Astrocyte of the spinal cord (primary cell): ENCODE measurements at regions not wholly inside any gene's neighbourhood (a gene's known extent, or its start where the extent isn't known, plus 50 kb on each side); places are given as distances from the start of the nearest gene placed in this dataset.
"Not testable (repeated sequence)": the region's sequence is repeated elsewhere in the genome, so short reads cannot be mapped to it uniquely, and the experiment has no call there.

Experiments used
- DNase-seq: peaks from one replicate; pipeline ENCODE4 v3.0.0; 2011; ENCODE audit warnings: low read depth, low spot score
- H3K4me3 ChIP-seq: 2 replicates; pipeline ENCODE4 v1.5.1; 2011; ENCODE audit warnings: low read depth, mild to moderate bottlenecking, low read length, moderate library complexity
- in situ Hi-C: cut with HindIII; loops from 2 replicates; pipeline ENCODE4 v1.10.0; 2017; ENCODE audit warnings: low sequenced_read_pairs
- TF ChIP-seq, protein P1 (sequence below): IDR thresholded peaks from 2 replicates; pipeline ENCODE4 v1.5.1; 2012; ENCODE audit warnings: low read depth, mild to moderate bottlenecking, low read length, inconsistent platforms

DNA sequence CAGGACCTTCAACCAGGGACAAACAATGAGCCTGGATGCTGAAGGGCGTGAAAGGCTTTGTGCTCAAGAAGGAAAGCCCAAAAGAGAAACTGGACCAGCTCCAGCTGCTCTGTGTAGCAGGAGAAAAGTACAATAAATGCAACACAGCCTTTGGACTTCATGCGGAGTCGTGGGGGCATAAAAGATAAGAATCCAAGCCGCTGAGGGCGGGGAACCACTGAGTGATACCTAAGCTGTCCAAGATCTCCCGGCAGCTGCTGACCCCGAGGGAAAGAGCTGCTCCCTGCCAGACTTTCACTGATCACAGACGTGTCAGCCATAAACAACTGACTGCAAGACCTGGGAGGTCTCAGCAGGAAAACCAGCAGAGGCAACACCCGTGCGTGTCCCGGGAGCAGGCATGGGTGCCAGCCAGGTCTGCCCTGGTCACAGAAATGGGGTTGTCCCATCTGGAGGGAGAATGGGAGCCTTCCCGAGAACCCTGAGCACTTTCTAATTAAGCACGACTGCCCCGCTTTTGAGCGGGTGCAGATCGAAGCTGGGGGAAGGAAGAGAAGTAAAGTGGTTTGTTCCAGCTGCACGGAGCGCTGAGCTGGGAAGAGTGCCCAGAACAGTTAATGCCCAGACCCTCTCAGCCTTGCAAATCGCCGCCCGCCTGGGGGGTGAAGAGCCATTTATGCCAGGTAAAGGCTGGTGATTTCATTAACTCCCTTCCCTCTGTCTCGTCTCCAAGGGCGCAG lies 68.3 kb upstream of the TARDBP start:
- TF ChIP-seq, protein P1, sequence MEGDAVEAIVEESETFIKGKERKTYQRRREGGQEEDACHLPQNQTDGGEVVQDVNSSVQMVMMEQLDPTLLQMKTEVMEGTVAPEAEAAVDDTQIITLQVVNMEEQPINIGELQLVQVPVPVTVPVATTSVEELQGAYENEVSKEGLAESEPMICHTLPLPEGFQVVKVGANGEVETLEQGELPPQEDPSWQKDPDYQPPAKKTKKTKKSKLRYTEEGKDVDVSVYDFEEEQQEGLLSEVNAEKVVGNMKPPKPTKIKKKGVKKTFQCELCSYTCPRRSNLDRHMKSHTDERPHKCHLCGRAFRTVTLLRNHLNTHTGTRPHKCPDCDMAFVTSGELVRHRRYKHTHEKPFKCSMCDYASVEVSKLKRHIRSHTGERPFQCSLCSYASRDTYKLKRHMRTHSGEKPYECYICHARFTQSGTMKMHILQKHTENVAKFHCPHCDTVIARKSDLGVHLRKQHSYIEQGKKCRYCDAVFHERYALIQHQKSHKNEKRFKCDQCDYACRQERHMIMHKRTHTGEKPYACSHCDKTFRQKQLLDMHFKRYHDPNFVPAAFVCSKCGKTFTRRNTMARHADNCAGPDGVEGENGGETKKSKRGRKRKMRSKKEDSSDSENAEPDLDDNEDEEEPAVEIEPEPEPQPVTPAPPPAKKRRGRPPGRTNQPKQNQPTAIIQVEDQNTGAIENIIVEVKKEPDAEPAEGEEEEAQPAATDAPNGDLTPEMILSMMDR: no peak
- peak overlapping the region; percentile 17 for H3K4me3 ChIP-seq
- in situ Hi-C loops: no loop called here
- peak; percentile 39 for DNase-seq

DNA sequence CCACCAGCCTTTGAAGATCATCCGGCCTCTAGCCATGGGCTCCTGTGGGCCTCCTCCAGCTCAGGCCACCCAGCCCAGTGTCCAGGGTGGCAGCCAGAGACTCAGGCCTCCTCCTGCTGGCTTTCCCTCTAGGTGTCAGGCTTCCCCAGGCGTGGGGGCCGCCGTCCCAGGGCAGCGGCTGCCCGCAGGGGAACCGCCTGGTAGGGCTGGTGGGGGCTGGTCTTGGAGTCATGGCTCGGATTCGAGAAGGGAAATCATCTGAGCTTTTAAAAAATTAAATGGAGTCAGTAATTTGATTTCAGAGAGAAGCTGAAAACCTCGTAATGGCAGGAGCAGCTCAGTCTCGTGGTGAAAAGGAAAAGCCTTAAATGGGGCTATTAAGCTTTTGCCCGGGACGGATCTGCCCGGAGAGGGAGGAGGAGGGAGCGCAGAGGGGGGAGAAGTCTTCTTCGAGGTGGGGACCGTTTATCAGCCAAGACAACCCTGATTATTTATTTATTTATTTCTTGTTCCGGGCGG lies 66.4 kb upstream of the TARDBP start:
- TF ChIP-seq, protein P1: no peak
- in situ Hi-C loops: no loop called here
- no peak overlapping the region for H3K4me3 ChIP-seq
- no peak for DNase-seq

DNA sequence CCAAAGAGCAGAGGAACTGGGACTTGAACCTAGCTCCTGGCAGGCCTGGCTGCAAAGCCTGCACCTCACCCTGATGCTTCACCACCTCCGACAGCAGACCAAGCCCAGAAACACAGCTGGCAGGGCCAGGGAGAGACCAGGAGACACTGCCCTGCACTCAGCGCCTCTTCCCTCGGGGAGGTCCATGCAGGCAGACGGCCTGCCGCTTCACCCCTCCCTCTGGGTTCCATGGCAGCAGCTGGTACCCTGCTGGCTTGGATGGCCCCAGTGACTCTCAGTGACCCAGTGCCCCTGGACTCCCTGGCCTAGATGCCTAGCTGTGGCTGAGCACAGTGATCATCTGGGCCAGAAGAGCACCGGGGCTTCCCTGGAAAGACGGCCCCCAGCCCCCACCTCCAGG lies 65.3 kb upstream of the TARDBP start:
- no peak for DNase-seq
- TF ChIP-seq, protein P1: no peak
- no peak overlapping the region for H3K4me3 ChIP-seq
- in situ Hi-C loops: no loop called here

DNA sequence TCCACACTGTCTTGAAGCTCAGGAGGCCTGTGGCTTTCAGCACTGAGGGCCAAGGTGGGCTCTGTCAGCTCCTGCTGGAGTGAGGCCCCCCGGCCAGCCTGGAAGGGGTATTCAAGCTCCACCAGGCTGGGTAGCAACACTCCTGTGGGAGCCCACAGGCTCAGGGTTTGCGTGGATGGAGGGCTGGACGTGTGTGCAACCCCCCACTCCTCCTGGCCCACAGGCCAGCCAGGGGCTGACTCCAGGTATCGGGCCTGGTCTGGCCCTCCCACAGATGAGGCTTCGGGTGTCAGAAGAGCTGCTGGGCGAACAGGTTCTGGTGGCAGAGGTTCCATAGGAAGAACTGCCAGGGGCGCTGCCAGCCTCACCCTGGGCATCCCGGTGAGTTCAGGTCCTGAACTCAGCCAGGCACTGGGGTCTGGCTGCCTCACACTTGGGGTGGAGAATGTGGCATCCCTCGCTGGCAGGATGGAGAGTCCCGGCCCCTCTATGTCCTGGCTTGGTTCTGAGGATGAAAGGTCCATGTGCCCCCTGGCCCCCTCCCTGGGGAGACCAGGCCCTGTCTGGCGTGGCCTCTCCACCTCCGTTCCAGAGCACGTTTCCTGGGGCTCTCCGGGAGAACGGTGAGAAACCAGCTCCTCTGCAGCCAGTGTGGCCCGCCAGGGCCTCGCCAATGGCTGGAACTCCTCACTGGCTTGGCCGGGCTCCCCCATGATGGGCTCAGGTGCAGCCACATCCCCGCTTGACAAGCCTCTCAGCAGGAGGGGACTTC lies 64.6 kb upstream of the TARDBP start:
- no peak for DNase-seq
- TF ChIP-seq, protein P1: no peak
- H3K4me3 ChIP-seq: no peak overlapping the region
- in situ Hi-C loops: no loop called here

DNA sequence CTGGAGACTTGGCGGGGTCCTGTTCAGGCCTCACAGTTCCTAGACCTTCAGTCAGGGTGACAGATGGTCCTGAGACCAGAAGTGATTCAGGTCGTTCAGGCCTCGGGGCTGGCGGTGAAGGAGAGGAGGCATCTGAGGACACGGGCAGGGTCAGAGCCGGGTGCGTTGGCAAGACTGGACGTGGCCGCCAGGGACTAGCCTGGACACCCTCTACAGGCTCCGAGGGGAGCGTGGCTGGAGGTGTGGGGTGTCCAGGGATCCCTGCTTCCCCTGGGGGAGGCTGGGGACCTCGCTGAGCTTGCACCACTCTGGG lies 64.0 kb upstream of the TARDBP start:
- DNase-seq: no peak
- H3K4me3 ChIP-seq: no peak overlapping the region
- TF ChIP-seq, protein P1: no peak
- in situ Hi-C loops: no loop called here

DNA sequence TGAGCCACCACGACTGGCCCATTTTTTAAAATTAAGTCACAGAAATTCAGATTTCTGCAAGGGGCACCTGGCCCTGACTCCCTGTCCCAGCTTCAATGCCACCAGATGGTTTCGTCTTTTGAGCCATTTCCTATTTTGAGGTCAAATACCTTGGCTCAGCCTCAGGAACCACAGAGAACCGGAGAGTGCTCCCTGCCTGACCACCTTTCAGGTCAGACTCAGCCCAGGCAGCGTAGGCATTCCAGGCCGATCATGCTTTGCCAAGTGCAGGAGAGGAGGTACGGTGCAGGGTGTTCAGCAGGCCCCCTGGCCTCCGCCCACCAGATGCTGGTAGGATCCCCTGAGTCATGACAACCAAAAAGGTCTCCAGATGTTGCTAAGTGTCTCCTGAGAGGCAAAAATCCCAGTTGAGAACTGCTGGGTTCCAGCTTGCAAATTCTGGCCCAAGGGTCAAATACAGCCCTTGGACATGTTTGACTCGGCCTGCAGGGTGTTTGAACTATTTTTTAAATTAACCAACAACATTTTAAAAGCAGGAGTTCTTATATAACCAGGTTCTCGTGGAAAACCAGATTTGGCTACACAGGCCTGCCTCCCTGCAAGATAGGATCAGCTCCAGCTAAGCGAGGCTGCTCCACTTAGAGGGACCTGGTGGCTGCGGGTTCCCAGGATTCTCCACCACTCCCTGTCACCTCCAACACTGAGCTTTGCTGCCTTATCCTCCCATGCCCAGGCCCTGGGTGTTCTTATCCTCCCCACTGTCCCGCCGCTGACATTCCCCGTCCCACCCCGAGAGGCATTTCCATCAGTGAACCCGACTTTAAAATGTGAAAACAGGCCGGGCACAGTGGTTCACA lies 61.9 kb upstream of the TARDBP start:
- TF ChIP-seq, protein P1: no peak
- in situ Hi-C loops: no loop called here

DNA sequence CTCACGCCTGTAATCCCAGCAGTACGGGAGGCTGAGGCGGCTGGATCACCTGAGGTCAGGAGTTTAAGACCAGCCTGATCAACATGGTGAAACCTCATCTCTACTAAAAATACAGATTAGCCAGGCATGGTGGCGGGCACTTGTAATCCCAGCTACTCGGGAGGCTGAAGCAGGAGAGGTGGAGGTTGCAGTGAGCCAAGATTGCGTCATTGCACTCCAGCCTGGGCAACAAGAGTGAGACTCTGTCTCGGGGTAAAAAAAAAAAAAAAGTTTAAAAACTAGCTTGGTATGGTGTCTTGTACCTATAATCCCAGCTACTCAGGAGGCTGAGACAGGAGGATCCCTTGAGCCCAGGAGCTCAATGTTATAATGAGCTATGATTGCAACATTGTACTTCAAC lies 61.2 kb upstream of the TARDBP start:
- H3K4me3 ChIP-seq, DNase-seq, in situ Hi-C loops: not testable (repeated sequence)

More for the DNA sequence above, 61.9 kb upstream of the TARDBP start:
- H3K4me3 ChIP-seq: no peak overlapping the region
- no peak for DNase-seq
